GM12891 (cell line): ENCODE measurements at regions not wholly inside any gene's neighbourhood (a gene's known extent, or its start where the extent isn't known, plus 50 kb on each side); places are given as distances from the start of the nearest gene placed in this dataset.

Source experiments
- PAX5 ChIP-seq: IDR thresholded peaks from 2 replicates; pipeline ENCODE4 v1.6.1; 2011; ENCODE audit warnings: low read length, moderate library complexity, mild to moderate bottlenecking; ENCODE audit not compliant: insufficient read depth, severe bottlenecking
- POLR2A ChIP-seq: IDR thresholded peaks from 2 replicates; pipeline ENCODE4 v1.6.1; 2011; ENCODE audit warnings: low read depth, low read length, control low read depth
- POLR2AphosphoS5 ChIP-seq: IDR thresholded peaks from 2 replicates; pipeline ENCODE4 v1.6.1; 2011; ENCODE audit warnings: low read depth, low read length, control low read depth
- POU2F2 ChIP-seq: IDR thresholded peaks from 2 replicates; pipeline ENCODE4 v1.6.1; 2011; ENCODE audit warnings: low read depth, mild to moderate bottlenecking, control low read depth, low read length, moderate library complexity
- SPI1 ChIP-seq: IDR thresholded peaks from 2 replicates; pipeline ENCODE4 v1.6.1; 2011; ENCODE audit warnings: low read depth, low read length, control low read depth
- TAF1 ChIP-seq: IDR thresholded peaks from 2 replicates; pipeline ENCODE4 v1.6.1; 2011; ENCODE audit warnings: low read depth, low read length, control low read depth

GRCh38 chr3:87370007-87370406, 93.6 kb upstream of the POU1F1 start:
- no peak for TF ChIP-seq POLR2AphosphoS5
- TF ChIP-seq POLR2A, result no peak
- no peak for TF ChIP-seq POU2F2
- TF ChIP-seq TAF1, result no peak
- no peak for TF ChIP-seq SPI1
- TF ChIP-seq PAX5, result no peak
